ENCODE measurements at regions not wholly inside any gene's neighbourhood (a gene's known extent, or its start where the extent isn't known, plus 50 kb on each side); places are given as distances from the start of the nearest gene placed in this dataset.
"Not testable (repeated sequence)": the region's sequence is repeated elsewhere in the genome, so short reads cannot be mapped to it uniquely, and the experiment has no call there.

DNA sequence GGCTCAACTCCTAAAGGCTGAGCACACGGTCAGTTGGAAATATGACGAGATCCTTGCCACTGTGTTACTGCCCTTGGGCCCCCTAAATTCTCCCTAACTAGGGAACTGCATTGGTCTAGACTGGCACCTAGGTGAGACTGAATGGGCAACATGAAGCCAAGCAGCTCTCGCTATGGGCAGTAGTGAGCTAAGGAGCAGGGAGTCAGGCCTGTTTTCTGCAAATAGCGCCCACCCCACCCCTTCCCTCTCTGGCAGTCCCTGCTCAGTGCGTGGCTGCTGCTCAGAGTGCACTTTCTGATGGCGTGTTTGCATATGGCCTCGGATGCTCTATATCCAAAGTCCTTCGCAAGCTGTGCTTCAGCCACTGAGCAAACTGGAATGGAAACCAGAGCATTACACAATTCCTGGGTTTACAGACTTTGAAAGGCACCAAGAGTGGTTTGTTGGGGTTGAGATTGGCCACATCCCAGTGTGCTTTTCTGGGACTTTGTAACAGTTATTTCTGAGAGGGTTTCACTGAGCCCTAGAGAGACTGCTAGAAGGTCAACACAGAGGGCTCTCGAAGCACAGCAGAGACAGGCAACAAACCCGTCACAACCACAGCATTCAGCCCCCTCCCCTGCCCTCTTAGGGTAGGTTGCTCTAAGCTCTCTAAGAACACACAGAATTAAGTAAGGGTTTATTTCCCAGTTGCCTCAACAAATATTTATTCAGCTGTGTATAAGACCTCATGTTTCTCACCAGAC is 419.9 kb downstream of the STK39 start:
- H3K27me3 Mint-ChIP-seq = no peaks in the 10 kb centered on the region
- H3K9me3 Mint-ChIP-seq = no peaks in the 10 kb centered on the region
- no peaks in the 10 kb centered on the region for H3K36me3 Mint-ChIP-seq (ENCODE audit: low read depth)
- H3K27ac Mint-ChIP-seq = no peak overlapping the region
- intact Hi-C loops (cut with micrococcal nuclease) = no loop called here
- no peaks in the 10 kb centered on the region for H3K4me1 Mint-ChIP-seq (ENCODE audit: low read depth)
- H3K4me3 Mint-ChIP-seq = no peak overlapping the region

GRCh38 chr2:167826906-167827305 is 420.5 kb downstream of the STK39 start:
- no peaks in the 10 kb centered on the region for H3K4me1 Mint-ChIP-seq (ENCODE audit: low read depth)
- H3K9me3 Mint-ChIP-seq = no peaks in the 10 kb centered on the region
- no peaks in the 10 kb centered on the region for H3K36me3 Mint-ChIP-seq (ENCODE audit: low read depth)
- no peaks in the 10 kb centered on the region for H3K27me3 Mint-ChIP-seq
- no peak overlapping the region for H3K27ac Mint-ChIP-seq
- intact Hi-C loops (cut with micrococcal nuclease) = no loop called here
- H3K4me3 Mint-ChIP-seq = no peak overlapping the region

- no peaks in the 10 kb centered on the region for H3K27me3 Mint-ChIP-seq
- intact Hi-C loops (cut with micrococcal nuclease) = no loop called here
- no peaks in the 10 kb centered on the region for H3K4me1 Mint-ChIP-seq (ENCODE audit: low read depth)
- no peak overlapping the region for H3K4me3 Mint-ChIP-seq
- H3K9me3 Mint-ChIP-seq = no peaks in the 10 kb centered on the region
- no peaks in the 10 kb centered on the region for H3K36me3 Mint-ChIP-seq (ENCODE audit: low read depth)
- H3K27ac Mint-ChIP-seq = no peak overlapping the region
Observed at GRCh38 chr2:167825664-167826063, 421.7 kb downstream of the STK39 start.

- Mint-ChIP-seq H3K27me3 (no peaks in the 10 kb centered on the region), H3K4me3 (no peak overlapping the region), H3K4me1 (ENCODE audit: low read depth) (no peaks in the 10 kb centered on the region), H3K9me3 (no peaks in the 10 kb centered on the region), H3K36me3 (ENCODE audit: low read depth) (no peaks in the 10 kb centered on the region), H3K27ac (no peak overlapping the region)
- intact Hi-C loops (cut with micrococcal nuclease) = no loop called here
Observed at GRCh38 chr2:167822690-167823465, 424.5 kb downstream of the STK39 start.

DNA sequence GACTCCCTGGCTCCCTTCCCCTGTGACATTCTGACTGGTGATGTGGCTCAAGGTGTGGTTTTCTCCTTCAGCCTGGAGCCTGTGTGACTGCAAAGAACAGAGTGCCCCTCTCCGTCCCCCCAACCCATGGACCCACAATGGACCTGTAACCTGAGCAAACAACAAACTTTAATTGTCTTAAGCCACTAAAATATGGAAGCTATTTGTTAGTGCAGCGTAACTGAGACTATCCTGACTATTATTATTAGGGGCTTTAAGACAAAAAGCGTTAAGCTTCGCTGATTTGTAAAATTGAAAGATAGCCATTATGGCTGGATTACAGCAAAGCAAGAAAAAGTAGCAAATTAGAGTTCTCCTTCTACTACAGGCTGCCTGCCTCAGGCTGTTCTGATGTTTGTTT is 426.9 kb downstream of the STK39 start:
- intact Hi-C loops (cut with micrococcal nuclease) = no loop called here
- Mint-ChIP-seq H3K4me3 (no peak overlapping the region), H3K9me3 (no peaks in the 10 kb centered on the region), H3K27ac (no peak overlapping the region), H3K36me3 (ENCODE audit: low read depth) (no peaks in the 10 kb centered on the region), H3K4me1 (ENCODE audit: low read depth) (no peaks in the 10 kb centered on the region), H3K27me3 (no peaks in the 10 kb centered on the region)

DNA sequence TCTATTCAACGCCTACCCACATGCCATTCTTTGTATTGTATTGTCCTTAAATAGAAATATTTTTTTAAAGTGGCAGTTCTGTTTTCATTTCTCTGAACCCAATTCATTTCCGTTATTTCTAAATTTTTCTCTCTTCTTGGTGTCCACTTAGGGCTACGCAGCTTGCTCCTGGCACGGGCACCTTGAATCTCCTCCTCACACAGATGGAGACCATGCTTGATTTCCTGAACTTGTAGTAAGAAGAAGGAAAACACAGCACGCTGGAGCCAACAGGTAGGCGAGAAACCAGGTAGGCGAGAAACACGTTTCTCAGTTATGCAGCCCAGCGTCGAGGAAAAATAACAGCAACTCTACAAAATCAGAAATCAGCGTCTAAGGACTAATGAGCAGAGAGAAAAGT is 428.9 kb downstream of the STK39 start:
- Mint-ChIP-seq H3K36me3 (ENCODE audit: low read depth) (no peaks in the 10 kb centered on the region), H3K4me3 (no peak overlapping the region), H3K27ac (no peak overlapping the region), H3K27me3 (no peaks in the 10 kb centered on the region), H3K9me3 (no peaks in the 10 kb centered on the region), H3K4me1 (ENCODE audit: low read depth) (no peaks in the 10 kb centered on the region)
- intact Hi-C loops (cut with micrococcal nuclease) = no loop called here

- no peaks in the 10 kb centered on the region for H3K27me3 Mint-ChIP-seq
- H3K4me1 Mint-ChIP-seq (ENCODE audit: low read depth) = no peaks in the 10 kb centered on the region
- H3K27ac Mint-ChIP-seq = no peak overlapping the region
- no peak overlapping the region for H3K4me3 Mint-ChIP-seq
- H3K9me3 Mint-ChIP-seq = no peaks in the 10 kb centered on the region
- no peaks in the 10 kb centered on the region for H3K36me3 Mint-ChIP-seq (ENCODE audit: low read depth)
- intact Hi-C loops (cut with micrococcal nuclease) = no loop called here
Observed at GRCh38 chr2:167817908-167818307, 429.5 kb downstream of the STK39 start.

DNA sequence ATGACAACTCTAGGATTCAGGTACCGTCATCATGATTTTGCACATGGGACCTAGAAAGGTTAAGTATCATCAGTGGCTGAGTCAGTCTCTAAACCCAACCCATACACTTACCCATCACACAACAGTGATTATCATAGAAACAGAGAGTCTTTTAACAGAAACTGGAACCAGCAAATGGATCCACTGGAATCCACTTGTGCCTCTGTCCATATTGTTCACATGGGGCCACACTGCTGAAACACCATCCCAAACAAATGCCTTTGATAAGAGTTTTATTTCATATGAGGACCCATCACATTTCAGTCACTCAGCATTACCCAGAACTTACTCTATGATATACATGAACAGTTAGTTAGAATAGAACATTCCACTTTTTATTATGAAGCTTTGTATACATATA is 430.0 kb downstream of the STK39 start:
- Mint-ChIP-seq H3K27ac (no peak overlapping the region), H3K27me3 (no peaks in the 10 kb centered on the region), H3K9me3 (no peaks in the 10 kb centered on the region), H3K4me1 (ENCODE audit: low read depth) (no peaks in the 10 kb centered on the region), H3K36me3 (ENCODE audit: low read depth) (no peaks in the 10 kb centered on the region), H3K4me3 (no peak overlapping the region)
- intact Hi-C loops (cut with micrococcal nuclease) = no loop called here

DNA sequence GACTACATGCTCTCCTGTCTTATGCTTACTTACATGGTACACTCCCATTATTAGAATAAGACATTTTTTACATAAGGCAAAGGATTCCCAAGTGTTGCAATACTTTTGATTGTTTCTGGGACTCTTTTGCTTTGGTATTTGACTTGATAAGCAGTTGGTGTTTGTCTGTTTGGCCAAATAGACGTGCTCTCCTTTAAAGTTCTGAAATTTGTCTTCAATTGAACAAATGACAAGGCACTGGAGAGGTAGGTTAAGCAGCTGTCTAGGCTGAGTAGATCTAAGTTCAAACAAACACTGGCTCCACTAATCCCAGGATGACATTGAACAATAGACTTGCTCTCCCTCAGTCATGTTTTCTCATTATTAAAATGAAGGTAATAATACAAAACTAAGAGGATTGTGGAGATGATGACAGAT is 430.5 kb downstream of the STK39 start:
- no peaks in the 10 kb centered on the region for H3K27me3 Mint-ChIP-seq
- no peaks in the 10 kb centered on the region for H3K36me3 Mint-ChIP-seq (ENCODE audit: low read depth)
- H3K9me3 Mint-ChIP-seq = no peaks in the 10 kb centered on the region
- intact Hi-C loops (cut with micrococcal nuclease) = no loop called here
- H3K4me1 Mint-ChIP-seq (ENCODE audit: low read depth) = no peaks in the 10 kb centered on the region
- no peak overlapping the region for H3K4me3 Mint-ChIP-seq
- no peak overlapping the region for H3K27ac Mint-ChIP-seq

GRCh38 chr2:167814881-167815718 is 432.3 kb downstream of the STK39 start:
- intact Hi-C loops (cut with micrococcal nuclease) = no loop called here
- no peaks in the 10 kb centered on the region for H3K9me3 Mint-ChIP-seq
- H3K36me3 Mint-ChIP-seq (ENCODE audit: low read depth) = no peaks in the 10 kb centered on the region
- no peak overlapping the region for H3K4me3 Mint-ChIP-seq
- H3K4me1 Mint-ChIP-seq (ENCODE audit: low read depth) = no peaks in the 10 kb centered on the region
- H3K27me3 Mint-ChIP-seq = no peaks in the 10 kb centered on the region
- H3K27ac Mint-ChIP-seq = no peak overlapping the region

DNA sequence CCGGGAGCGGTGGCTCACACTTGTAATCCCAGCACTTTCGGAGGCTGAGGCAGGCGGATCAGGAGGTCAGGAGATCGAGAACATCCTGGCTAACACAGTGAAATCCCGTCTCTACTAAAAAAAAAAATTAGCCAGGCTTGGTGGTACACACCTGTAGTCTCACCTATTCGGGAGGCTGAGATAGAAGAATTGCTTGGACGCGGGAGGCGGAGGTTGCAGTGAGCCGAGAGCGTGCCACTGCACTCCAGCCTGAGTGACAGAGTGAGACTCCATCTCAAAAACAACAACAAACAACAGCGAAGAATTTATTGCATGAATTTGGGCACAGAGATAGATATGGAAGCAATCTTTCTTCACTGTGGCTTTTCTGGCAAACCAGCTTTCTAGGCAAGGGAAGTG is 432.9 kb downstream of the STK39 start:
- H3K4me1 Mint-ChIP-seq (ENCODE audit: low read depth); H3K36me3 Mint-ChIP-seq (ENCODE audit: low read depth); H3K27ac Mint-ChIP-seq; H3K27me3 Mint-ChIP-seq; H3K4me3 Mint-ChIP-seq; H3K9me3 Mint-ChIP-seq; intact Hi-C loops (cut with micrococcal nuclease): not testable (repeated sequence)

- H3K27me3 Mint-ChIP-seq; H3K36me3 Mint-ChIP-seq (ENCODE audit: low read depth); intact Hi-C loops (cut with micrococcal nuclease); H3K4me3 Mint-ChIP-seq; H3K27ac Mint-ChIP-seq; H3K4me1 Mint-ChIP-seq (ENCODE audit: low read depth): not testable (repeated sequence)
- H3K9me3 Mint-ChIP-seq = peaks cover 24% of the 10 kb centered on the region
Observed at GRCh38 chr2:167809799-167810198, 437.6 kb downstream of the STK39 start.

GRCh38 chr2:167803449-167803988 is 443.9 kb downstream of the STK39 start:
- no peak overlapping the region for H3K4me3 Mint-ChIP-seq
- peaks cover 10% of the 10 kb centered on the region for H3K9me3 Mint-ChIP-seq
- no peak overlapping the region for H3K27ac Mint-ChIP-seq
- H3K4me1 Mint-ChIP-seq (ENCODE audit: low read depth) = no peaks in the 10 kb centered on the region
- H3K36me3 Mint-ChIP-seq (ENCODE audit: low read depth) = no peaks in the 10 kb centered on the region
- intact Hi-C loops (cut with micrococcal nuclease) = no loop called here
- no peaks in the 10 kb centered on the region for H3K27me3 Mint-ChIP-seq

All from dendritic cell treated with granulocyte-macrophage colony-stimulating factor and Interleukin-4, amounts not matched to agents 40 ng/mL and 50 ng/mL, for 4 days (primary cell).